Endothelial cell of umbilical vein (primary cell): ENCODE measurements at regions not wholly inside any gene's neighbourhood (a gene's known extent, or its start where the extent isn't known, plus 50 kb on each side); places are given as distances from the start of the nearest gene placed in this dataset.
A peak's percentile ranks its signal among the peaks of the same experiment; 100 is the strongest.

Source experiments
- BruUV-seq: library from RNA; stranded (reverse); fragments of 400-500 nt; replicated peaks from 2 replicates; lab custom pipeline; 2021; lab: Mats Ljungman, UMichigan
- CTCF ChIA-PET: fragments of 300-600, 350-600 bp; sonication (Branson Sonifier 250); formaldehyde crosslinking; loops from one replicate; lab custom pipeline; 2021; ENCODE audit warnings: antibody characterized with exemption, inconsistent platforms; lab: Charles Lee
- POLR2A ChIA-PET: fragments of 300-600, 350-600 bp; sonication (Branson Sonifier 250); formaldehyde crosslinking; loops from one replicate; lab custom pipeline; 2021; ENCODE audit warnings: antibody characterized with exemption, inconsistent platforms; lab: Charles Lee
- DNase-seq: peaks from one replicate; pipeline ENCODE4 v3.0.0-alpha.2; 2011; ENCODE audit warnings: low read depth, low spot score
- FAIRE-seq: peaks from 2 replicates; lab custom pipeline; 2011; peaks lifted over from hg19 to GRCh38; lab: Jason Lieb, UNC
- H2AFZ ChIP-seq: 2 replicates; pipeline ENCODE4 v1.6.0; 2012; ENCODE audit warnings: low read depth, low read length, control low read depth, inconsistent platforms
- H3K27ac ChIP-seq: 2 replicates; pipeline ENCODE4 v1.5.1; 2011; ENCODE audit warnings: low read depth, mild to moderate bottlenecking, control low read depth, low read length, moderate library complexity; ENCODE audit not compliant: insufficient read depth
- H3K27me3 ChIP-seq, 2 experiments: 2 replicates each; pipeline versions ENCODE4 v1.6.0 to v1.6.1; 2011; ENCODE audit warnings: low read length in 2 of 2, mixed read lengths in 1 of 2; ENCODE audit not compliant: control insufficient read depth in 2 of 2, insufficient read depth in 2 of 2
- H3K36me3 ChIP-seq, 2 experiments: 2 replicates in 1 of 2; 3 replicates in 1 of 2; pipeline ENCODE4 v1.5.1; 2011; ENCODE audit warnings: low read length in 2 of 2, mild to moderate bottlenecking in 1 of 2, moderate library complexity in 1 of 2; ENCODE audit not compliant: control insufficient read depth in 2 of 2, insufficient read depth in 2 of 2; ENCODE audit errors: extremely low read depth in 1 of 2
- H3K4me1 ChIP-seq: 3 replicates; pipeline ENCODE4 v1.5.1; 2011; ENCODE audit warnings: mild to moderate bottlenecking, low read length; ENCODE audit not compliant: control insufficient read depth, insufficient read depth; ENCODE audit errors: extremely low read depth
- H3K4me2 ChIP-seq: 2 replicates; pipeline ENCODE4 v1.6.1; 2011; ENCODE audit warnings: low read length, control low read depth, mixed read lengths; ENCODE audit not compliant: insufficient read depth
- H3K4me3 ChIP-seq, 3 experiments: fragments of 200-600 bp in 1 of 3; sonication (generic), shearing (Covaris generic) in 1 of 3; replicated peaks in 1 of 3; 2 replicates each; pipeline ENCODE4 v1.5.1; 2011 to 2016; ENCODE audit warnings: control low read depth in 3 of 3, low read length in 3 of 3, mild to moderate bottlenecking in 2 of 3, inconsistent platforms in 1 of 3, low read depth in 1 of 3, moderate library complexity in 1 of 3; ENCODE audit not compliant: insufficient read depth in 1 of 3
- H3K79me2 ChIP-seq: 2 replicates; pipeline ENCODE4 v1.6.0; 2012; ENCODE audit warnings: low read length, inconsistent platforms; ENCODE audit not compliant: control insufficient read depth, insufficient read depth
- H3K9ac ChIP-seq: replicated peaks from 2 replicates; pipeline ENCODE3; 2011; ENCODE audit warnings: low read length, control low read depth; ENCODE audit not compliant: insufficient read depth; ENCODE audit errors: extremely low read depth
- H3K9me1 ChIP-seq: replicated peaks from 3 replicates; pipeline ENCODE4 v1.6.0; 2011; ENCODE audit warnings: mild to moderate bottlenecking, low read length; ENCODE audit not compliant: control insufficient read depth, insufficient read depth; ENCODE audit errors: extremely low read depth
- H3K9me3 ChIP-seq: replicated peaks from 2 replicates; pipeline ENCODE4 v1.5.1; 2012; ENCODE audit warnings: low read length, inconsistent platforms; ENCODE audit not compliant: control insufficient read depth, insufficient read depth
- H4K20me1 ChIP-seq: replicated peaks from 2 replicates; pipeline ENCODE3; 2011; ENCODE audit warnings: mild to moderate bottlenecking, low read length; ENCODE audit not compliant: control insufficient read depth, insufficient read depth; ENCODE audit errors: extremely low read depth
- EZH2 ChIP-seq: IDR thresholded peaks from 2 replicates; pipeline ENCODE4 v1.6.1; 2012; ENCODE audit warnings: borderline replicate concordance, low read depth, mild to moderate bottlenecking, moderate library complexity, low read length, inconsistent platforms; ENCODE audit not compliant: severe bottlenecking
- FOS ChIP-seq: IDR thresholded peaks from 2 replicates; pipeline ENCODE4 v1.6.1; 2011; ENCODE audit warnings: mild to moderate bottlenecking, low read length, moderate library complexity, borderline replicate concordance; ENCODE audit not compliant: insufficient read depth
- GATA2 ChIP-seq: IDR thresholded peaks from 2 replicates; pipeline ENCODE4 v1.7.0; 2011; ENCODE audit warnings: low read depth, mild to moderate bottlenecking, moderate library complexity, mixed read lengths, low read length; ENCODE audit not compliant: insufficient read length, insufficient read depth
- JUN ChIP-seq: IDR thresholded peaks from 2 replicates; pipeline ENCODE4 v1.6.1; 2011; ENCODE audit warnings: borderline replicate concordance, low read depth; ENCODE audit not compliant: insufficient read length, insufficient read depth
- MYC ChIP-seq: IDR thresholded peaks from one replicate; pipeline ENCODE4 v1.6.1; 2011; ENCODE audit warnings: mild to moderate bottlenecking, low read depth, low read length
- POLR2A ChIP-seq: IDR thresholded peaks from 2 replicates; pipeline ENCODE4 v1.6.1; 2012; ENCODE audit warnings: low read depth, mild to moderate bottlenecking, control low read depth, low read length
- POLR2AphosphoS5 ChIP-seq: IDR thresholded peaks from 2 replicates; pipeline ENCODE4 v1.6.1; 2012; ENCODE audit warnings: low read depth, mild to moderate bottlenecking, control low read depth, low read length, moderate library complexity; ENCODE audit not compliant: insufficient read depth
- dilution Hi-C: fragments of 300-500 bp; cut with MboI; formaldehyde crosslinking; loops from one replicate; pipeline ENCODE4 v1.15.0; 2019; ENCODE audit warnings: low sequenced_read_pairs; ENCODE audit not compliant: extremely low pct_ligation_motif_present
- intact Hi-C: fragments of 100-400 bp; cut with micrococcal nuclease; formaldehyde crosslinking; loops from one replicate; pipeline ENCODE4 v1.10.0; 2022
- TF ChIP-seq, protein P1 (sequence below), 2 donors: IDR thresholded peaks; 1 replicate in 1 of 2; 2 replicates in 1 of 2; pipeline ENCODE4 v1.5.1; 2011; ENCODE audit warnings: low read length in 2 of 2, mild to moderate bottlenecking in 2 of 2, moderate library complexity in 2 of 2, control low read depth in 1 of 2, inconsistent platforms in 1 of 2, low read depth in 1 of 2; ENCODE audit not compliant: insufficient read depth in 1 of 2; ENCODE audit errors: extremely low read depth in 1 of 2
- TF ChIP-seq, protein P2 (sequence below): IDR thresholded peaks from 2 replicates; pipeline ENCODE4 v1.6.1; 2011; ENCODE audit not compliant: insufficient read depth, insufficient read length

DNA sequence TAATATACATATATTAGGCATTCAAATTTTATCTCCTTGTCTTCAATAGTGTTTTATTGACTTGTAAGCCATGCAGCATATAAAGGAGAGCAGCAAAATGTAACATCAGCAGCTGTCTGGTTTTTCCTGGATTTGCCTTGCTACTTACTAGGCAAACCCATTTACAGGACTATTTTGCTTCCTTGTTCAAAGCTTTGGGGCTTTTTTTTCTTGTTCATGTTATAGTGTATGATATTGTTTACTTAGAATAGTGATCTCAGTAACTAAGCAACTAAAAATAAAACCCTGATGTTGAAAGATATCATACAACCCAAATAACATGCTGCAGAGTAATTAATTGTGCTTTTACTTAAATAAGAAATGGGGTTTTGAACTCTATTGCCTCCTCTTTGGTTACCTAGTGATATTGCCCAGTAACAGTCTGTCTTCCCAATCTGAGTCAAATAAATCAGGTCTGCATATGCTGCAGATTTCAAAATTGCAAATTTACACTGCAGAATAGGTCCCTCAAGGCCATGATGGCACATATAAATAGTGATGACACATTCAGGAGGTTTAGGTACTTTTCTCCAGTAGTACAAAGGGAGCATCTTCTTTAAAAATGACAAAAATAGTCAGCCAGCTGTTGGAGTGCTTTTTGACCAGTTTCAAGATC lies 578.1 kb upstream of the NECTIN3 start:
- H3K27ac ChIP-seq = no peak overlapping the region
- DNase-seq (no peak), FAIRE-seq (peak; percentile 33)
- H3K36me3 ChIP-seq = no peaks in the 10 kb centered on the region
- dilution Hi-C loops (no loop called here), intact Hi-C loops (no loop called here)
- no peaks in the 10 kb centered on the region for H3K9me3 ChIP-seq
- no peaks in the 10 kb centered on the region for H3K9me1 ChIP-seq
- TF ChIP-seq EZH2 (no peak), POLR2A (no peak), POLR2AphosphoS5 (no peak), JUN (no peak), MYC (no peak), GATA2 (no peak), FOS (no peak)
- TF ChIP-seq, protein P1, sequence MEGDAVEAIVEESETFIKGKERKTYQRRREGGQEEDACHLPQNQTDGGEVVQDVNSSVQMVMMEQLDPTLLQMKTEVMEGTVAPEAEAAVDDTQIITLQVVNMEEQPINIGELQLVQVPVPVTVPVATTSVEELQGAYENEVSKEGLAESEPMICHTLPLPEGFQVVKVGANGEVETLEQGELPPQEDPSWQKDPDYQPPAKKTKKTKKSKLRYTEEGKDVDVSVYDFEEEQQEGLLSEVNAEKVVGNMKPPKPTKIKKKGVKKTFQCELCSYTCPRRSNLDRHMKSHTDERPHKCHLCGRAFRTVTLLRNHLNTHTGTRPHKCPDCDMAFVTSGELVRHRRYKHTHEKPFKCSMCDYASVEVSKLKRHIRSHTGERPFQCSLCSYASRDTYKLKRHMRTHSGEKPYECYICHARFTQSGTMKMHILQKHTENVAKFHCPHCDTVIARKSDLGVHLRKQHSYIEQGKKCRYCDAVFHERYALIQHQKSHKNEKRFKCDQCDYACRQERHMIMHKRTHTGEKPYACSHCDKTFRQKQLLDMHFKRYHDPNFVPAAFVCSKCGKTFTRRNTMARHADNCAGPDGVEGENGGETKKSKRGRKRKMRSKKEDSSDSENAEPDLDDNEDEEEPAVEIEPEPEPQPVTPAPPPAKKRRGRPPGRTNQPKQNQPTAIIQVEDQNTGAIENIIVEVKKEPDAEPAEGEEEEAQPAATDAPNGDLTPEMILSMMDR (IDR thresholded peaks at IDR 0.05; ENCODE audit: extremely low read depth in 1 of 2, insufficient read depth in 1 of 2, low read depth in 1 of 2, low read length in 2 of 2) = no peak
- TF ChIP-seq, protein P2, sequence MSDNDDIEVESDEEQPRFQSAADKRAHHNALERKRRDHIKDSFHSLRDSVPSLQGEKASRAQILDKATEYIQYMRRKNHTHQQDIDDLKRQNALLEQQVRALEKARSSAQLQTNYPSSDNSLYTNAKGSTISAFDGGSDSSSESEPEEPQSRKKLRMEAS = no peak
- no peaks in the 10 kb centered on the region for H3K4me1 ChIP-seq
- H3K4me2 ChIP-seq = no peak overlapping the region
- POLR2A ChIA-PET = no interaction called here
- no peak overlapping the region for H2AFZ ChIP-seq
- no peaks in the 10 kb centered on the region for H3K27me3 ChIP-seq
- CTCF ChIA-PET = no interaction called here
- no peaks in the 10 kb centered on the region for H3K79me2 ChIP-seq
- no peaks in the 10 kb centered on the region for H4K20me1 ChIP-seq
- H3K4me3 ChIP-seq = no peak overlapping the region
- H3K9ac ChIP-seq = no peak overlapping the region
- no TSS peak for BruUV-seq
